GM19455 (cell line): ENCODE measurements at regions not wholly inside any gene's neighbourhood (a gene's known extent, or its start where the extent isn't known, plus 50 kb on each side); places are given as distances from the start of the nearest gene placed in this dataset.

ENCODE experiments used
- ATAC-seq: cut with Tn5 transposase; IDR thresholded peaks from one replicate; pipeline ENCODE4 v1.9.1; 2021; ENCODE audit not compliant: unreplicated experiment

DNA sequence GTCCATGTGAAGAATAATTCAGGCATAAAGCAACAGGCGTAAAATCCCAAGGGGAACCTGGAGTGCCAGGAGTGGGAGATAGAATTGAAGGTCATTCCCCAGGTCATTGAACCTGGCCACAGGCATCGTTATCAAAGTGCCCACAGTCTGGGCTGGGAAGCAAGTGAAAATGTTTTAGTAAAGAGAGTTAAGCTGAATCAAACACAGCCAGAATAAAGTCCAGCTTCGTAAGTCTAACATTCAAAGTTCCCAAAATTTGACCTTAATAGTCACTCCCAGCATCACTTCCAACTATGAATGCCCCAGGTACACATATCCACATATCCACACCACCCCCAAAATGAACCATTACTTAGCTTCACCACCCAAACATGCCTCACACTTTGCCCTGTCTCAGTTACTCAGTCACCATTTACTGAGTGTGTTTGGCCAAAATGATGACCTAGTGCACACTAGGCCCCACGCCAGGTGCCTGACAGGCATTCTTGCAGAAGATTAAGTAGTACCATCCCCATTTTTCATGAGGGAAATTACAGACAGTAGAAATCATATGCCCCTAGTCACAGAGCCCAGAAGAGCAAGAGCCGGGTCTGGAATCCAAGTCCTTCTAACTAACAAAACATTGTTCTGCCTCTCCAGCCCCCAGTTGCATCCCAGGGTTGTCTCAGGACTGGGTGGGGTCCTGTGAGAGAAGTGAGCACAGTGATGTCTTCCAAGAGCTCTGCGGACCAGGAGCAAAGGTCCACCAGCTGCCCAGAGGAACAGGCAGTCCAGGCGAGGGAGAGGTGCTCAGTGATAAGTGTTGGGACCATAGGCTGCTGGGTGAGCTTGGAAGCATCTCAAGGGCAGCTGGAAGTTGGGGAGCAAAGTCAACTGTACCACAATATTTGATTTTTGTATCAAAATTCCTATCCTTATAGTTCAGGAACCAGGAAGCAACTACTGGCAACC is 65.2 kb upstream of the MYCN start:
- no peak for ATAC-seq

DNA sequence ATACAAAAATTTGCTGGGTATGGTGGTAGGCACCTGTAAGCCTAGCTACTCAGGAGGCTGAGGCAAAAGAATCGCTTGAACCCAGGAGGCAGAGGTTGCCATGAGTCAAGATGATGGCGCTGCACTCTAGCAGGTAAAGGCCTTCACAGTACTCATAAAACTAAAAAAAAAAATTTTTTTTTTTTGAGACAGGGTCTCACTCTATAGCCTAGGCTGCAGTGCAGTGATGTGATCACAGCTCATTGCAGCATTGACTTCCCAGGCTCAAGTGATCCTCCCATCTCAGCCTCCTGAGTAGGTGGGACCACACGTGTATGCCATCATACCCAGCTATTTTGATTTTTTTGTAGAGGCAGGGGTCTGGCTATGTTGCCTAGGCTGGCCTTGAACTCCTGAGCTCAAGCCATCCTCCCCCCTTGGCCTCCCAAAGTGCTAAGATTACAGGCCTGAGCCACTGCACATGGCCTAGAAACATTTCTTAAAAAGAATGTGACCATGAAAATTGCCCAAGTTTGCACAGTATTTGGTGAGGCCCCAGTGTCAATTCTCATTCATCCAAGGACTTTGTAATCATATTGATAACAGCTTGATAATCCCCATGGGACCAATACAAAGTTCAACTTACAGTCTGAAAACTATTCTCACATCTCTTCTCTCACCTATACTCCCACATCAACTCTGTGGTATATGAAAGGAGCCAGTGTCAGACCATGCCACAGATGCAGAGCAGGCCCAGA is 64.2 kb upstream of the MYCN start:
- no peak for ATAC-seq

DNA sequence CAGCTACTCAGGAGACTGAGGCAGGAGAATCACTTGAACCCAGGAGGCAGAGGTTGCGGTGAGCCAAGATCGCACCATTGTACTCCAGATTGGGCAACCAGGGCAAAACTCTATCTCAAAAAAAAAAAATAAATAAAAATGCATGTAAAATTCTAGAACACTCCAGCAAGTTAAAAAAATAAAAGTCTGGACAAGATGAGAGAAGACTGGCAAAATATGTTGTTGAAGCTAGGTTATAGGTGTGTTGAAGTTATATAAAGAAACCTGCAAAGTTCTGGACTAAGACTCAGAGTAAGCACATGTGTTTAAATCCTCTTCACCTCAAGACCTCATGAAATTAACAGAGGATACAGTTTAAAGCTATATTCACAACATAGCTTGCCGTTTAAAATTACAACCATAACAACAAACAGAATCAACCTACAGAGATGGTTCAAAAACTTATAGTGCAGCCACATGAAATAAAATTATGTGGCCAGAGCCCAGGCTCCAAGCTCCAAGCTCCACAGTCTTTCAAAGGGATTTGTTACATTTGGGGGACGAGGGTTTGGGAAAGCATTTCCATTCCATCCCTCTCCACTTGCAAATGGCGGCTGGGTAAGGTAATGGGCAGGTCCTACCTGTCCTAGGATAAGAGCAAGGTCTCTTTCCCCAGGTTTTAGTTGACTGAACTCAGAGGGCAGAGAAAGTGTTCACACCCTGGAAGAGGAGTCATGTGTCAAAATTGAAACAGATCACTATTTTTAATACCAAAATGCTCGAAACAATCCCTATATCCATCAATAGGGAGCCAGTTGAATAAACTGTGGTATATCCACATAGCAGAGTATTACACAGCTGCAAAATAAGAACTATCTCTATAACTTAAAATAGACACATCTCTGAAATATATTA is 59.9 kb upstream of the MYCN start:
- ATAC-seq, result no peak

DNA sequence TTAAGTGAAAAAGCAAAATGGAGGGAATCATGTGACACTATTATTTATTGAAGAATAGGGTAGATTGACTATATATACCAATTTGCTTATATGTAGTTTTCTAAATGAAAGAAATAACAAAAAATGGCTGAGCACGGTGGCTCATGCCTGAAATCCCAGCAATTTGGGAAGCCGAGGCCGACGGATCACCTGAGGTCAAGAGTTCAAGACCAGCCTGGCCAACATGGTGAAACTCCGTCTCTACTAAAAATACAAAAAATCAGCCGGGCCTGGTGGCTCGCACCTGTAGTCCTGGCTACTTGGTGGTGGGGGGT is 59.3 kb upstream of the MYCN start:
- ATAC-seq, result no peak

DNA sequence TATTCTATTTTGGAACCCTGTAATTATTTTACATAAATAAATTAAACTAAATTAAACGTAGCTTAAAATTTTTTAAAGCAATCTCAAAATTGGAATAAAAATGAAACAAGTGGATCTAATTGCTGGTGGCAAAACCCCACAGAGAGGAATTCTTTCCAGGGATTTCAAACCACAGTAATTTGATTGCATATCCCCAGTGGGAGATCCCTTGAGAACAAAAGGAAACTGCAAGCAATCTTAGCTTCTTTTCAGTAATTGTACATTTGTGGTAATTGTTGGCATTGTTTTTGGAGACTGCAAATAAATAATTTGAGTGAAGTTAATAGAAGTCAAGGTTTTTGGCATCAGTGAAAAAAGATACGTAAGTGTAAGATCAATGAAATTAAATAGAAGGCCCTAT is 58.7 kb upstream of the MYCN start:
- ATAC-seq, result no peak

DNA sequence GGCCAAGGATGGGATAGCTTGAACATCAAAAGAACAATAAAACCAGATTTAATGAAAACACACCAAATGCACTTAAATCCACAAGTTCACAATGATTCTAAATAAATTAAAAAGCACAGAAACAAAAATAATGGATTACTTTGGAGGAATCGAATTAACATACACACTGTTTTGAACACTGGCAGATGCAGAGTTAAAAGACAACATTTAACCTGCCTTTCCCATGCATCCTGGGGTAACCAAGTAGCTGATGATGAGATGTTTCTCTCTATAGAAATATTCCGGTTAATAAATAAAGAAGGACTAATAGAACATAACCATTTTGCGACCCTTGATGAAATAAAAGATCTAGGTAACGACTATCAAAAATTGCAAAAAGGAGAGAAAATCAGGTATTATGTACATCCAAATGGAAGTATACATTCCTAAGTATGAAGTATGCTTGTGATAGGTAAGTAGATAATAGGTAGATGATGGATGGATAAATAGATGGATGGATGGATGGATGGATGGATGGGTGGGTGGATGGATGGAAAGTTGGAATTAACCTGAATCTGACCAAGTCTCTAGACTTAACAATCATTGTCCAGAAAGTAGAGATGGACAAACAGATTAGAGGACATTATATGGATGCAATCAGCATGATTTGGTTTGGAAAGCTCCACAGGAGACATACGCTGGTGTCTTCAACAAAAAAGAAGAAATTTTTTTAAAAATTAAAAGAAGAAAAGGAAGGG is 57.4 kb upstream of the MYCN start:
- no peak for ATAC-seq

DNA sequence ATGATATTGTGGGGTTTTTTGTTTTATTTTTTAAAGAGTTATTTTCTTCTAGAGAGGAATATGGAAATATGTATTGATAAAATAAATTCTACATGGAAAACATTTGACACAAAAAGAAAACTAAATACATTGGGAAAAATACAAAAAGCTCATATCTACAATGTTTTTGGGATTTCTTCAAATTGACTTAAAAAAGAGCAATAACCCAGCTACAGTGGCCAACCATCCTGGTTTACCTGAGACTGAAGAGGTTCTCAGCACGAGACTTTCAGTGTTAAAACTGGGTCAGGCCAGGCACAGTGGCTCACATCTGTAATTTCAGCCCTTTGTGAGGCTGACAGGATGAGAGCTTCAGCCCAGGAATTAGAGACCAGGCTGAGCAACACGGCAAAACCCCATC is 56.7 kb upstream of the MYCN start:
- ATAC-seq, result no peak

DNA sequence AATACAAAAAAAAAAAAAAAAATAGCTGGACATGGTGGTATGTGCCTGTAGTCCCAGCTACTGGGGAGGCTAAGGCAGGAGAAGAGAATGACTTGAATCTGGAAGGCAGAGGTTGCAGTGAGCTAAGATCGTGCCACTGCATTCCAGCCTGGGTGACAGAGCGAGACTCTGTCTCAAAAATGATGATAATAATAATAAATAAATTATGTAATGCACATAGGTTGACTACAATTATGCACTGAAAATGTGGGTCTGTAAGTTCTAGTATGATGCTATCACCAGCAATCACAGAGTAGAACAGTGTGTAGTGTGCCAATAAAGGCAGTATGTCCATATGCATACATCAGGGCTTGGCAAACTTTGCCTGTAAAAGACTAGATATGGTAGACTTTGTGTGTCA is 55.6 kb upstream of the MYCN start:
- no peak for ATAC-seq

DNA sequence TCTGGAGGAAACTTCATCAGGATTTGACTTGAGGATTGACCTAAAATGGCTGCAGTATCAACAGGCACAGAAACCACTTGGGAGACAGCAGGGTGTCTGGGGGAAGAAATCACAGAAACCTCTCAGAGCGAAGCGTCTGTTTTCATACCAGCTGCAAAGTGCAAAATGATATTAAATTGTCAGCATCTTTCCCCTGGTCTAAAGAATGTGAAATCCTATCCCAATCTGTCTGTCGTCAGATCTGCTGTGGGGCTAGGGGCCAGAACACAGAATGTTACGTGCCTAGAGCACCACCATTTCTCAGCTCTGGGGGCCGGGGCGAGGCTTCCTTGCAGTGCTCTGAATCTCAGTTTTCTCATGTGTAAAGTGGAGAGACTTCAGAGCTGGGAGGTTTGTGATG is 54.1 kb upstream of the MYCN start:
- no peak for ATAC-seq

DNA sequence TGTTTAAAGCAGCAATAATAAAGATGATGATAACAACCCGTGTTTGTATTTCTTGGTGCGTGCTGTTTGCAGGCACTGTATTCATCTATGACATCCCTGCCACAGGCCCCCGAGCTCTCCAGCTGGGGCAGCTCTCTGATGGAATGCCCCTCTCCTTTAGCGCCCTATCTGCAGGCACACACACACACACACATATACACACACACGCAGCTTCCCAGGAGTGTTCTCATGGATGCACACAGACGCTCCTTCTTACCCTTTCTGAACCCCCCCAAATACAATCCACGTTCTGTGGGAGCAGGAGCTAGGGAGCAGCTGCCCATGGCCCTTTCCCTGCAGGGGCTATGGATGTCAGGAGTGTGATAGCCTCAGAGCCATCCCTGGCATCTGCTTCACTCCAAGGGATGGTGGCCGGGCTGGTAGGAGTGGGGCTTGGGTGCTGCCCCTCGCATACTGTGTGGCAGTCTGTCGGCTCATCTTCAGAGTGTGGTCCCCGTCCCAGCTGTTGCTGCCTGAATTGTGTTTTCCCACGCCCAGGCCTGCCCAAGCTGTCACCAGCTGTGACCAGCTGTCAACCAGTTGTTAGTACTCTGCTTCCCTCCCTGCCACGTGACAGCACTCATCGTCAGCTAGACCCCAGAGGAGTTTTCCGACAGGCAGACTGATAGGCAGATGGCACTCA is 50.8 kb upstream of the MYCN start:
- no peak for ATAC-seq

DNA sequence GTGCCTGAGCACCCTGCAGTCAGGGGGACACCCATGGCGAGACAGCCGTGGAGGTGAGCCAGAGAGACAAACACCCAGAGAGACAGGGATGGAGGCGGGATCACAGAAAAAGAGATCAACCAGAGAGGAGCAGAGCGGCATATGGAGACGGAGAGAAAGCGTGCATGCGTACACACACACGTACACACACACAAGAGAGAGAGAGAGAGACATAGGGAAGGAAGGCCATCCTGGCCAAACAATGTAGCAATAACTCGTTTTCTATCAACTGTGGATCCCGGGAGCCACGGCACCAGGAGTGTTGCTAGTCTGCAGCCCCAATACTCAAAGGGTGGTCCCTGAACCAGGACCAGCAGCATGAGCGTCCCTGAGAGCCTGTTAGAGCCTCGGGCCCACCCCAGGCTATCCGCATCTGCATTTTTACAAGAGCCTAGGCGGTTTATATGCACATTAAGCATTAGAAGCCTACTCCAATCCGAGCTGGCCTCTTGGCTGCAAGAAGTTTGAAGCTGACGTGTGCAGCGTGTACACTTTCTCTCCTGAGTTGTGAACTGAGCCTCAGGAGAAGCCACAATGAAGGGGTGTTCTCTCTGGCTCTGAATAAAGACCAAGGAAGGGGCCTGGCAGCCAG is 50.1 kb upstream of the MYCN start:
- ATAC-seq, result no peak
